SK-N-SH (cell line): ENCODE measurements at regions not wholly inside any gene's neighbourhood (a gene's known extent, or its start where the extent isn't known, plus 50 kb on each side); places are given as distances from the start of the nearest gene placed in this dataset.

ENCODE experiments used
- CTCF ChIA-PET: fragments of 300-600, 350-600 bp; formaldehyde crosslinking; extraction: SDS; loops from one replicate; lab custom pipeline; 2021; lab: Yijun Ruan, JAX
- POLR2A ChIA-PET: fragments of 350-600 bp; sonication (Branson Sonifier 250); formaldehyde crosslinking; extraction: SDS; loops from one replicate; lab custom pipeline; 2020; ENCODE audit warnings: antibody characterized with exemption, inconsistent platforms; lab: Yijun Ruan, JAX
- DNase-seq: peaks from one replicate; pipeline ENCODE4 v3.0.0; 2012
- H2AFZ ChIP-seq: fragments of 200-600 bp; sonication (generic); 2 replicates; pipeline ENCODE4 v1.8.1; 2016; ENCODE audit warnings: antibody characterized with exemption, mild to moderate bottlenecking, low read depth
- H3F3A ChIP-seq: fragments of 200-600 bp; sonication (generic); replicated peaks from 2 replicates; pipeline ENCODE3; 2016; ENCODE audit warnings: antibody characterized with exemption, mild to moderate bottlenecking; ENCODE audit not compliant: insufficient read depth
- H3K27ac ChIP-seq, 2 experiments: fragments of 200-500 bp in 1 of 2; fragments of 200-600 bp in 1 of 2; sonication (Bioruptor generic) in 1 of 2; sonication (generic), shearing (Covaris generic) in 1 of 2; 2 replicates each; pipeline versions ENCODE4 v1.5.1 to v1.6.1; 2014 to 2016; ENCODE audit warnings: low read depth in 2 of 2, inconsistent platforms in 1 of 2, low read length in 1 of 2, mild to moderate bottlenecking in 1 of 2, mixed read lengths in 1 of 2
- H3K27me3 ChIP-seq: fragments of 200-600 bp; sonication (generic), shearing (Covaris generic); 2 replicates; pipeline ENCODE4 v1.6.1; 2016; ENCODE audit warnings: mixed run types; ENCODE audit not compliant: insufficient read depth
- H3K36me3 ChIP-seq, 2 experiments: fragments of 200-500 bp in 1 of 2; fragments of 200-600 bp in 1 of 2; sonication (Bioruptor generic) in 1 of 2; sonication (generic) in 1 of 2; replicated peaks in 1 of 2; 2 replicates each; pipeline versions ENCODE3 to v1.5.1; 2014 to 2016; ENCODE audit warnings: low read length in 1 of 2, mild to moderate bottlenecking in 1 of 2; ENCODE audit not compliant: insufficient read depth in 2 of 2, control insufficient read depth in 1 of 2
- H3K4me1 ChIP-seq, 2 experiments: fragments of 200-500 bp in 1 of 2; fragments of 200-600 bp in 1 of 2; sonication (Bioruptor generic) in 1 of 2; sonication (generic), shearing (Covaris generic) in 1 of 2; 2 replicates each; pipeline versions ENCODE4 v1.5.1 to v1.6.1; 2014 to 2016; ENCODE audit warnings: low read depth in 1 of 2, low read length in 1 of 2, mixed run types in 1 of 2; ENCODE audit not compliant: insufficient read depth in 2 of 2, control insufficient read depth in 1 of 2
- H3K4me2 ChIP-seq: fragments of 200-600 bp; sonication (generic), shearing (Covaris generic); 2 replicates; pipeline ENCODE4 v1.6.1; 2017; ENCODE audit warnings: mixed run types
- H3K4me3 ChIP-seq, 2 experiments: fragments of 200-500 bp in 1 of 2; fragments of 200-600 bp in 1 of 2; sonication (Bioruptor generic) in 1 of 2; sonication (generic), shearing (Covaris generic) in 1 of 2; 2 replicates each; pipeline versions ENCODE4 v1.5.1 to v1.8.1; 2014 to 2016; ENCODE audit warnings: low read depth in 2 of 2, inconsistent platforms in 1 of 2, low read length in 1 of 2, mild to moderate bottlenecking in 1 of 2, mixed read lengths in 1 of 2, moderate library complexity in 1 of 2
- H3K79me2 ChIP-seq: fragments of 200-600 bp; sonication (generic); 2 replicates; pipeline ENCODE4 v1.8.1; 2017; ENCODE audit warnings: mild to moderate bottlenecking; ENCODE audit not compliant: insufficient read depth
- H3K9ac ChIP-seq: fragments of 200-600 bp; sonication (generic); 2 replicates; pipeline ENCODE4 v1.6.1; 2017; ENCODE audit warnings: mixed run types
- H3K9me2 ChIP-seq: fragments of 200-600 bp; sonication (generic); 2 replicates; pipeline ENCODE4 v1.6.1; 2017; ENCODE audit warnings: mixed run types
- H3K9me3 ChIP-seq: fragments of 200-600 bp; sonication (generic); 2 replicates; pipeline ENCODE4 v1.6.1; 2017; ENCODE audit warnings: mixed run types, mild to moderate bottlenecking, moderate library complexity
- H4K20me1 ChIP-seq: fragments of 200-600 bp; sonication (generic); 2 replicates; pipeline ENCODE4 v1.6.1; 2017; ENCODE audit warnings: mild to moderate bottlenecking, mixed run types; ENCODE audit not compliant: insufficient read depth
- EZH2phosphoT487 ChIP-seq: fragments of 200-600 bp; sonication (generic); IDR thresholded peaks from 2 replicates; pipeline ENCODE4 v1.6.1; 2017; ENCODE audit warnings: low read depth, mixed run types, mild to moderate bottlenecking, antibody characterized with exemption, moderate library complexity, borderline replicate concordance
- FOXM1 ChIP-seq: IDR thresholded peaks from 2 replicates; pipeline ENCODE4 v1.4.0; 2012; ENCODE audit warnings: low read depth, mild to moderate bottlenecking
- GATA2 ChIP-seq: sonication (generic); formaldehyde crosslinking; IDR thresholded peaks from 2 replicates; pipeline ENCODE4 v1.5.0; 2020; ENCODE audit warnings: mild to moderate bottlenecking, missing genetic modification reagents
- NRF1 ChIP-seq: IDR thresholded peaks from 2 replicates; pipeline ENCODE4 v1.6.1; 2012; ENCODE audit warnings: low read depth, mild to moderate bottlenecking, low read length
- RXRA ChIP-seq: IDR thresholded peaks from 2 replicates; pipeline ENCODE4 v1.4.0; 2012; ENCODE audit warnings: low read depth, mild to moderate bottlenecking, borderline replicate concordance
- SMC3 ChIP-seq: IDR thresholded peaks from 2 replicates; pipeline ENCODE4 v1.6.1; 2012; ENCODE audit warnings: low read depth, low read length, improper control_type of control experiment
- YY1 ChIP-seq: IDR thresholded peaks from 2 replicates; pipeline ENCODE4 v1.4.0; 2012; ENCODE audit warnings: low read depth, mild to moderate bottlenecking
- WGBS: methylation state at CpG from one replicate; pipeline ENCODE4 v1.1.6; 2017; ENCODE audit warnings: low lambda C conversion rate; 5-methylcytosine and 5-hydroxymethylcytosine counted together
- TF ChIP-seq, protein P1 (sequence below): fragments of 150-350 bp; IDR thresholded peaks from 2 replicates; pipeline ENCODE4 v1.6.1; 2017; ENCODE audit warnings: antibody characterized with exemption, low read length, low read depth, borderline replicate concordance
- TF ChIP-seq, protein P2 (sequence below): IDR thresholded peaks from 2 replicates; pipeline ENCODE4 v1.4.0; 2012; ENCODE audit warnings: low read depth

DNA sequence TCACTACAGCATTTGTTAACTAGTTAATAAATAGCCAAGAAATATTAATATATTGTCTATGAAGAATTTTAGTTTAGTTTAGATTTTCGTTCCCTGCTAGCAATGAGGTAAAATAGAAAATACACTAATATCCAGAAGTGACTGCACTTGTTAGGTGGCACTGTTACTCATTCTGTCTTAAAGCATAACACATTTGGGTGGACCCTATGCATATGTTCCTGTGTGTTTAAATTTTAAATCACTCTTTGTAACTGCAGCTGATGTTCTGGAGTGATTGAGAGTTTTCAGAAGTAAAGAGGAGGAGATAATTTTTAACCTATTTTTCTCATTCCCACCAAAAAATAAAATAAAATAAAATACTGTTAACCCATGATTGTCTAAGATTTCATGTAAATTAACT, 73.9 kb upstream of the SOX4 start:
- DNase-seq: no peak
- no peak overlapping the region for H2AFZ ChIP-seq
- 75% methylated on average over 1 of the region's 1 CpG for WGBS
- H3K27ac ChIP-seq: no peak overlapping the region; a peak in 1 of 4 replicates
- no peaks in the 10 kb centered on the region for H3K27me3 ChIP-seq
- no peaks in the 10 kb centered on the region for H3K9me3 ChIP-seq
- ChIA-PET CTCF (no interaction called here), POLR2A (interaction anchor here (4.9 kb wide), 1 partner anchor 68 kb away, joined by 50 read pairs; no protein-coding TSS in a partner anchor)
- H4K20me1 ChIP-seq: no peaks in the 10 kb centered on the region
- no peak overlapping the region for H3K4me3 ChIP-seq
- H3K4me1 ChIP-seq: peaks cover 0 to 19% of the 10 kb centered on the region in 2 experiments; a peak in 2 of 4 replicates
- peaks cover 4% of the 10 kb centered on the region for H3F3A ChIP-seq
- TF ChIP-seq EZH2phosphoT487 (no peak), RXRA (no peak), SMC3 (no peak), YY1 (no peak), NRF1 (no peak)
- TF ChIP-seq, protein P1, sequence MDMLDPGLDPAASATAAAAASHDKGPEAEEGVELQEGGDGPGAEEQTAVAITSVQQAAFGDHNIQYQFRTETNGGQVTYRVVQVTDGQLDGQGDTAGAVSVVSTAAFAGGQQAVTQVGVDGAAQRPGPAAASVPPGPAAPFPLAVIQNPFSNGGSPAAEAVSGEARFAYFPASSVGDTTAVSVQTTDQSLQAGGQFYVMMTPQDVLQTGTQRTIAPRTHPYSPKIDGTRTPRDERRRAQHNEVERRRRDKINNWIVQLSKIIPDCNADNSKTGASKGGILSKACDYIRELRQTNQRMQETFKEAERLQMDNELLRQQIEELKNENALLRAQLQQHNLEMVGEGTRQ: no peak
- TF ChIP-seq, protein P2, sequence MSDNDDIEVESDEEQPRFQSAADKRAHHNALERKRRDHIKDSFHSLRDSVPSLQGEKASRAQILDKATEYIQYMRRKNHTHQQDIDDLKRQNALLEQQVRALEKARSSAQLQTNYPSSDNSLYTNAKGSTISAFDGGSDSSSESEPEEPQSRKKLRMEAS: no peak
- H3K79me2 ChIP-seq: no peaks in the 10 kb centered on the region
- H3K9me2 ChIP-seq: no peaks in the 10 kb centered on the region
- H3K36me3 ChIP-seq: no peaks in the 10 kb centered on the region
- no peak overlapping the region for H3K4me2 ChIP-seq
- no peak overlapping the region for H3K9ac ChIP-seq

DNA sequence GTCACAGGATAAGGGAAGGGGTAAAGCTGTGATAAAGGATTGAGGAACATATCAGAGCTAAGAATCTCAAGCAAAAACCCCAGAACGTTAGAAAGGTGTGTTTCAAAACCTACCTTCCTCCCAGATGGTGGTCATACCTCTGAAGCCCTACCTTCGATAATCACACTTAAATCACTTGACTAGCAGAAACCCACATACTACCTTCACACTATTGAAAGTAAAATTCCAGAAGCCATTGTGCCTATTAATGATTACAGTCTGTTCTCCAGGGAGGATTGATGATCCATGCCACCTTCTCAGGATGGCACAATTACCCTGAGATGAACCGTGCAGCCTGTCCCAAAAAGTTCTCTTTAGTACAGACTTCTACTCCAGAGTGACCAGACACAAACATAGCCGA, 72.3 kb upstream of the SOX4 start:
- DNase-seq: no peak
- H4K20me1 ChIP-seq: no peaks in the 10 kb centered on the region
- peak overlapping the region in 1 of 2 experiments; percentile 96; a peak in 2 of 4 replicates for H3K27ac ChIP-seq
- no peaks in the 10 kb centered on the region for H3K79me2 ChIP-seq
- H3K9me2 ChIP-seq: no peaks in the 10 kb centered on the region
- peaks cover 0 to 19% of the 10 kb centered on the region in 2 experiments; a peak in 2 of 4 replicates for H3K4me1 ChIP-seq
- no peaks in the 10 kb centered on the region for H3K9me3 ChIP-seq
- WGBS: 40% methylated on average over 4 of the region's 4 CpGs
- peak overlapping the region in 1 of 2 experiments; percentile 33; a peak in 1 of 4 replicates for H3K4me3 ChIP-seq
- H3K9ac ChIP-seq: no peak overlapping the region
- CTCF ChIA-PET: interaction anchor here (1.4 to 1.5 kb wide), 2 partner anchors 23 to 68 kb away, joined by 3 to 4 read pairs; no protein-coding TSS in a partner anchor
- TF ChIP-seq GATA2 (CRISPR knock-in tag) (peak; percentile 38; the same call in 1 of the 2 replicates), FOXM1 (no peak)
- H3F3A ChIP-seq: peaks cover 4% of the 10 kb centered on the region
- peak overlapping the region; percentile 70 for H3K4me2 ChIP-seq
- peak overlapping the region; percentile 74; the same call in 1 of the 2 replicates for H2AFZ ChIP-seq
- no peaks in the 10 kb centered on the region for H3K36me3 ChIP-seq
- H3K27me3 ChIP-seq: no peaks in the 10 kb centered on the region; the same call in 1 of the 2 replicates
- POLR2A ChIA-PET: interaction anchor here (1.8 to 4.9 kb wide), 5 partner anchors 67 to 319 kb away, joined by 7 to 50 read pairs (median 14); partner anchors contain the start of gene SOX4
